ENCODE measurements at regions not wholly inside any gene's neighbourhood (a gene's known extent, or its start where the extent isn't known, plus 50 kb on each side); places are given as distances from the start of the nearest gene placed in this dataset.
"Not testable (repeated sequence)": the region's sequence is repeated elsewhere in the genome, so short reads cannot be mapped to it uniquely, and the experiment has no call there.

DNA sequence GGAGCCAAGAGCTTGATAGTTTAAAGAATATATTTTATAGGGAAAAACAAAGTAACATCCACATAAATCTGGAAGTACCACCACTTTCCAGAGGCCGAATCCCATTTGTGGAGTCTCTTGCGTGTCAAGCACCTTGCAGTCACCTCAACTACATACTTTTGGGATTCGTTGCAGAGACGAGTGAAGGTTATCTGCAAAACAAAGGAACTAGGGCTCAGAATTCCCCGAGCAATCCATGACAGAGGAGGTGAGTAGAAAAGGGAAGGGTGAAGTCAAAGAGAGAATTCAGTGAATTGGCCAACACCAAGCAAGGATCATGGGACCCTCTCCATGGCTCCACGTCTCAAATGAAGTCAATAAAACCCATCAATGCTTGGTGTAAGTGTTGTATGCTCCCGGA, 80.3 kb downstream of the UNC93B1 start:
- TF ChIP-seq, protein P1, sequence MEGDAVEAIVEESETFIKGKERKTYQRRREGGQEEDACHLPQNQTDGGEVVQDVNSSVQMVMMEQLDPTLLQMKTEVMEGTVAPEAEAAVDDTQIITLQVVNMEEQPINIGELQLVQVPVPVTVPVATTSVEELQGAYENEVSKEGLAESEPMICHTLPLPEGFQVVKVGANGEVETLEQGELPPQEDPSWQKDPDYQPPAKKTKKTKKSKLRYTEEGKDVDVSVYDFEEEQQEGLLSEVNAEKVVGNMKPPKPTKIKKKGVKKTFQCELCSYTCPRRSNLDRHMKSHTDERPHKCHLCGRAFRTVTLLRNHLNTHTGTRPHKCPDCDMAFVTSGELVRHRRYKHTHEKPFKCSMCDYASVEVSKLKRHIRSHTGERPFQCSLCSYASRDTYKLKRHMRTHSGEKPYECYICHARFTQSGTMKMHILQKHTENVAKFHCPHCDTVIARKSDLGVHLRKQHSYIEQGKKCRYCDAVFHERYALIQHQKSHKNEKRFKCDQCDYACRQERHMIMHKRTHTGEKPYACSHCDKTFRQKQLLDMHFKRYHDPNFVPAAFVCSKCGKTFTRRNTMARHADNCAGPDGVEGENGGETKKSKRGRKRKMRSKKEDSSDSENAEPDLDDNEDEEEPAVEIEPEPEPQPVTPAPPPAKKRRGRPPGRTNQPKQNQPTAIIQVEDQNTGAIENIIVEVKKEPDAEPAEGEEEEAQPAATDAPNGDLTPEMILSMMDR (IDR thresholded peaks at IDR 0.05) = not testable (repeated sequence)
- not testable (repeated sequence) for TF ChIP-seq POLR2A (IDR thresholded peaks at IDR 0.05)

All from Peyer's patch (tissue), 4 donors.